GM21529 (cell line): ENCODE measurements at regions not wholly inside any gene's neighbourhood (a gene's known extent, or its start where the extent isn't known, plus 50 kb on each side); places are given as distances from the start of the nearest gene placed in this dataset.

Experiments used
- ATAC-seq: cut with Tn5 transposase; IDR thresholded peaks from one replicate; pipeline ENCODE4 v1.9.1; 2021; ENCODE audit not compliant: unreplicated experiment

DNA sequence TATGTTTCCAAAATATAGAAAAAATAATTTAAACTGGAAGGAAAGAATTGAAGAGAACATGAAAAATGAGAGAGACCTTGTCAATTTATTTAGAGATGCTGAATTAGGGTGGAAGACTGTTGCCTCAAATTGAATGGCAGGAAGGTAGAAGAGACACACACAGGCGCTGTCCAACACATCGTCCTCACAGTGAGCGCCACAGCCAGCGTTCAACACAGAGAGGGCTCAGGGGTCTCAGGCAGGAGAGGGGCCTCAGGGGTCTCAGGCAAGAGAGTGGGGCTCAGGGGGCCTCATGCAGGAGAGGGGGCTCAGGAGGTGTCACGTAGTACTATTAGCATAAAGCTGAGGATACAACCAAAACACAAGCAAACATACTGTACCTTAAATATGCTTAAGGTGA is 65.7 kb downstream of the TMEM18 start:
- no peak for ATAC-seq

DNA sequence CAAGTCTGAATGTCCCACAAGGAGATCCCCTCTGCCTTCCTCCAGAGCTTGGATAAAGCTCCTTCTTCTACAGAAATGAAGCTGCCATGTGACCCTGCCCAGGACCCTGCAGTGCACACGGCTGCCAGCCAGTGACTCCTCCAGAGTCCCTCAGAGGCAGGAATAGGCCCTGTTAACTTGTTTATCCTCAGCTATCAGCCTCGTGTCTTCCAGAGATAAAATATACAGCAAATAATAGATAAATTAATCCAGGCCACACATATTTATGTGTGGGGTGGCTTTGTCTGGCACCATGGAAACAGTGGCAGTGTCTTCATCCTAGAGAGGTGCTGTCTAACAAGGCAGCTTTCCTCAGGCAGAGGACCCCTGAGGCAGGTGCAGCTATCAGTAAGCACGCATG is 66.7 kb downstream of the TMEM18 start:
- ATAC-seq: no peak

DNA sequence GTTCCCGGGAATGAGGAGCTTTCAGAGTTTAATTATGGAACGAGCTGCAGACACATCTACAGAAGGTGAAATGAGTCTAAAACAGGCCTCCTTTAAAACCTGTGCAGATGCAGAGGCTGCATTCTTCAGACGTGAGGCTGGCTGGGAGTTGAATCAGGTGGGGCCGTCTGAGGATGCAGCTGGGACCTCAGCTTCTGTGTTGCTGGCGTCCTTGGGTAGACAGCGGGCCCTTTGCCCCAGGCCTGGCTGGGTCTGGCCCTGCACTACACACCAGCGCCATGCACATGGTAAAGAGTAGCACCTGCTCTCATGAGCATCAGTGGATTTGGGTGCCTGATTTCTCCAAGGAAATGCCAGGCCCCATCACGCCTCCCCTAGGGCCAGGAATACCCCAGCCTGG is 67.3 kb downstream of the TMEM18 start:
- ATAC-seq: no peak

DNA sequence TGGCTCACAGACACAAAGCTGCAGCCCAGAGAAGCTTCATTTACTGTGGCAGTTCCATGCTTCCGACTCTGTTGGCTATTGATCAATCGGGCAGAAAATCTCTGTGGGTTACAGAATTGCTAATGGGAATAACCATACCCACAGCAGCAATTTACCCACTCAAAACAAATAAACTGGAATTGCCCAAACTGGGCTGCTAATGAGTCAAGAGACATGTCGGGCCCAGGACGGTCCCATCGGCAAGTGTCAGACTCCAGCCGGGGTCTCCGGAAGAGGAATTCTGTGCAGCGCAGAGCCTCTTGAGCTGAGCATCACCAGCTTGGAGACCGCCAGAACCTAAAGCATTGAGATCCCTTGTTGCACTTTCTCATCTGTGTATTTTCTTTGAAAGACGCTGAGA is 67.8 kb downstream of the TMEM18 start:
- no peak for ATAC-seq

DNA sequence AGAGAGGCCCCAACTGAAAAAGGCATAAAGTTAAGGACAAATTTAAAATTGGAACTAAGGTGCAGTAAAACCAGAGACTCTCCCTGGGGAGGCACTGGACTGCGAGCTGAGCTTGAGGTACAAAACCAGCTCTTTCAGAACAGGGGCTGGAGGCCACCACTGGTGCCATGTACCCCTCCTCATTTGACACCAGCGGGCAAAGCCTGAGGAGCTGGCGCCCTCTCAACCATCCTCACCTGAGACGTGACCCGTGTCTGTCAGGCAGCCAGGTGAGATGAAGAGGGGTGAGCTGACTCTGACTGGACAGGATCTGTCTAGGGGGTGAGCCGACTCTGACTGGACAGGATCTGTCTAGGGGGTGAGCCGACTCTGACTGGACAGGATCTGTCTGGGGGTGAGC is 68.5 kb downstream of the TMEM18 start:
- no peak for ATAC-seq

DNA sequence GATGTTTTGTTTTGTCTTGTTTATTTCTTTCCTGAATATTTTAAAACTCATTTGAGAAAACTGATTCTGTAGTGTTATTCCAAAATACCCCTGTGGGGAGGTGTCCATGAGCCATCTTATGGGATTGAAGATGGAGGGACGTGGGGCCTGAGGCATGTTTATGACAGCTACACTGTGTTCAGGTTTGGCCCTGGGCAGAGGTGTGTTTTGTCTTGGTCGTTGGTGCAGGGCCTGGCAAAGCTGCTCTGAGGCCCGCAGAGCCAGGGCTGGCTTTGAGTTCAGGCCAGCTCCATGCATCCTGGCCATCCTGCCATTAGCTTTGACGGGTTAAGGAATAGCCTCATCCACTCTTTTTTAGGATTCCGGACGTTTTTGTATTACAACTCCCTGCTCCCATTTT is 68.9 kb downstream of the TMEM18 start:
- no peak for ATAC-seq

DNA sequence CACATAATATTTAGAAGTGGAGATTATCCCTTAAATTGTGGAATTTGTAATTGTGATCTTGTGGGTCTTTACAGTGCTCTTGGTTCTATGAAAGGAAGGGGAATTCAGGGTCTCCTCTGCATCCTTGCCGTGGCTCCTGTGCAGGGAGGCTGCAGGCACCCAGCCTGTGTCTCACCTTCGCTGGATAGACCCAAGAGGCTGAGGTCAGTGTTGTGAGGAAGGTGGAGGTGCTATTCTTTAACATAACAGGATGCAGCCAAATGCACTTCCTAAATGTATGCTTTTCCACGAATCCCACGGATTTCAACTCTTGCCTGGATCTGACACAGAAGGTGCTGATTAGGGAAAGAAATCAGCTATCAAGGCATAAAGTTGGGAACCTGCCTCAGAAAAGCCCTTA is 69.5 kb downstream of the TMEM18 start:
- ATAC-seq: no peak

DNA sequence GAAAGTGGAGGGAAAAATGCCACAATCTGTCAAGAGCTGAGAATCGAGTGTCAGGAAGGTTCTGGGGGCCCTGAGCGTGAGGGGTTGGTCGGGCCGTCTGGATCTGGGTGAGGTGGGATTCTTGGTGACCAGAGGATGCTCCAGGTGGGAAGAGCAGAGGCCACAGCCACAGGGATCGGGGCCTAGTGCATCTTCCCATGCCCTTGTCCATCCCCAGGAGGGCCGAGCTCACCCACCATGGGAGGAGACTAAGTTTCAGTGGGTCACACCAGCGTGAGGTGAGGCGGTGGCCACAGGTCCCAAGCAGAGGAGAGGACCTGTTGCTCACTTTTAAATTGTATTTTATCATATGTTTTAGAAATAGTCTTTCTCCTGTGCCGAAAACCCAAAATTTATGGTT is 70.0 kb downstream of the TMEM18 start:
- no peak for ATAC-seq

DNA sequence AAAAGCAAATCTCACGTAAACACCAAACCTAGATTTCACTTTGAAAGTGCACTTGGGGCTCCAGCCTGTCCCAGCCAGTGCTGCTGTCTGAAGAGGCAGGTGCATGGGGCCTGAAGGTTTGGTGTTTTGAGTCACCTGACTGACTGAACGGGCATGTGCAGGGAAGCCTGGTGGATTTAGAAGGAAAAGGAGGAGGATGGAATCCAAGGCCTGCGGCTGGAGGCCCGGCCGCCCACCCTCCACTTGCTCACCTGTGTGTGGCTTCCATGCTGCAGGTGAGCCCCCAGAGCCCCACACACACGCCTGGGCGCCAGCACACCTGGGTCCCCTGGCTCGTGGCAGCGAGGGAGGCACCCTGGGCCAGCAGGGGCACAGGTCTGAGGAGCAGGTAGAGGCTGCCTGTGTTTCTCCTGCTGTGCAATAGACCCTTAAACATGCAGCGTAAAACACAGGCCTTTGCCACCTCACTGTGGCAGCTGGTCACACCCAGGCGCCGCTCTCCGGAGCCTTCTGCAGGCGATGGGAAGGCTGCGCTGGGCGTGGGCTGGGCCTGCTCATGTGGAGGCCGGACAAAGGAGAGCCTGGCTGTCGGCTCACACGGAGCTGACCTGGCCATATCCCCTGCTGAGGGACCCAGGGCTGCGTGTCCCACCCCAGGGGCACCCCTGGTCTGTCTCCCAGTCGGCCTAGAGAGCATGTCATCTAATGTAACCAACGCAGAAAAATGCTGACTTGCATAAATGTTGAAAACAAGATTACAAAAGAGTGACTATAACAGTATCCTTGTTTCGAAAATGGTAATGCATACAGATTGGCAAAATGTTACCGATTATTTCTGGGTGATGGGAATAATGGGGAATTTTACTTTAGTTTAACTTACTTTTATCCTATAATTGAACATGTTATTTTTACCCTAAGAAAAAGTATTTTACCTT is 71.3 kb downstream of the TMEM18 start:
- ATAC-seq: no peak

DNA sequence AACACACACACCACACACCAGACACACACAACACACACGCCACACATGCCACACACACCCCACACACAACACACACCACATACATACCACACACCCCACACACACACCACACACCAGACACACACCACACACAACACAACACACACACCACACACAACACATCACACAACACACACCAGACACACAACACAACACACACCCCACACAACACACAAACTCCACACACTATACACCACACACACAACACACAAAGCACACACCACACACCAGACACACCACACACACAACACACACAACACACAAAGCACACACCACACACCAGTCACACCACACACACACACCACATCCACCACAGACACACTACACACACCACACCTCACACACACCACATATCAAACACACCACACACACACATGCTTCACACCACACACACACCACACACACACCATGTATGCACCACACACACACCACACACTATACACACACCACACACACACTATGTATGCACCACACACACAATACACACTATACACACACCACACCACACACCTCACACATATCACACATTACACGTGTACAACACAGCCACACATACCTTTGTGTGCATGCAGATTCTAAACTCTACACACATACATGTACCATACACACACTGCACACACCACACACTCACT is 72.2 kb downstream of the TMEM18 start:
- ATAC-seq: no peak

DNA sequence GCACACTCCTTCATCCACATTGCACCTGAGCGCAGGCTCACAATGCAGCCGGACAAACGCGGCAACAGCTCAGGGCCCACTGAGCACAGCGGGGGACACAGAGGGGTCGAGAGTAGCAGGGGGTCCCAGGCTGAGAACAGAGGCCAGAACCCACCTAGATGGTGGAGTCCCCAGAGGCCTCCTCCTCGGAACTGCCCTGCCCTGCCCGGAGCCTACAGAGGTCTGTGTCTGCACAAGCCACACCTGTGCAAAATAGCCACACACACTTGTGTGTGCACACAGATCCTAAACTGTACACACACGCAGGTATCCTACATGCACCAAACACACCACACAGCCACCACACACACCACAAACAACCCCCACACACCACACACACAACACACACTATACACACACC is 72.8 kb downstream of the TMEM18 start:
- no peak for ATAC-seq

DNA sequence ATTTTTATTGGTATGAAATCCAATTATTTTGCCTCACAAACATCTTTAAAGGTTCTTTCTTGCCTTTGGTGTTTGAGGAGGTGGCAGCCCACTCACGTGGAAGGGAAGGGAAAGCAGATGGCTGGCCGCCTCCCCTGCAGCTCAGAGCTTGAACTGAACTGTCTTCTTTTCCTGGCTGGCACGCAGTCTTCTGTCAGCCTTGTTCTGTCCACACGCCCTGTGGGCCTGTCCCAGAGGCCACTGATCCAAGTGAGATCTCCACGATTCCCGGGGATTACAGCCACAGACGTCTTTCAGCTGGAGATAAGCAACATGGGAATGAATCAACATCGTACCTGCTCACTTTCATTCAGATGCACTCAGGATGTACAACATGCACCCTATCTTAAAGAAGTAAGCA is 73.3 kb downstream of the TMEM18 start:
- no peak for ATAC-seq

DNA sequence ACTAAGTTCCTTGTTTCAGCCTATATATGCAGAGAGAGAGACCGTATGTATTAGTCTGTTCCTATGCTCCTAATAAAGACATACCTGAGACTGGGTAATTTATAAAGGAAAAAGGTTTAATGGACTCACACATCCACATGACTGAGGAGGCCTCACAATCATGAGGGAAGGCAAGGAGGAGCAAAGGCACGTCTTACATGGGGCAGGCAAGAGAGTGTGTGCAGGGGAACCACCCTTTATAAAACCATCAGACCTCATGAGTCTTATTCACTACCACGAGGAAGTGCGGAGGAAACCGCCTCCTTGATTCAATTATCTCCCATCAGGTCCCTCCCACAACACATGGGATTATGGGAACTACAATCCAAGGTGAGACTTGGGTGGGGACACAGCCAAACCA is 73.8 kb downstream of the TMEM18 start:
- no peak for ATAC-seq

DNA sequence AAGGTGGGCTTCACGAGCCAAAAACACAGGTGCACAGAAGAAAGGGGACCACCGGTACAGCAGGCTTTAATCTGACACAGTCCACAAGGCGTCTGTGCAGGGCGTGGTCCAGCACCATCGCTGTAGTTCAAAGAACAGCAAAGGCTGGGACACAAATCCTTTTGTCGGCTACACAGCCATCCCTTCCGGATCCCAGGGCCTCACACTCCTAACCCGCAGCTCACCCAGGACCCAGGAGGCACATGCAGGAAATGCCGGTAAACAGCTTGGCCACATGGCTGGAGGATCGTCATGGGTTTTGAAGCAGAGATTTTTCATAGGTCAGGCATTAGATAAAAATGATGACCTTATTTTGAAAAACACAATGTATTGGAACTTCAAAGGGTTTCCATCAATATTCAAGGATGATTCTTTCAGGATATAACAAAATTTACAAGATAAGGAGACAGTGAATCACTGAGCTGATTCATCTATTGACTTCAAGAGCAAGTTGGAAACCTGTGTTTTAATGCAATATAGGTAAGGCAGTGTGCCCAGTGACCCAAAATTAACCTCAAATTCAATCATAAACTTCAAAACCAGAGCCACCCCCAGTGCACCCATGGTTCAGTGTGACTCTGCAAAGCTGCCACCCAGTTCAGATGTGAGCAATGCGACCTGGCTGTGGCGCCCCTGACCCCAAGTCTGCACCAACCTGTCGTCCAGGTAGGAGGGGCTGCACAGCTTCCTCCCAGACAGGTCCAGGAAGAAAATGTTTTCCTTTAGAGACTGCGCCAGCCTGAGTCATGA is 74.4 kb downstream of the TMEM18 start:
- no peak for ATAC-seq

DNA sequence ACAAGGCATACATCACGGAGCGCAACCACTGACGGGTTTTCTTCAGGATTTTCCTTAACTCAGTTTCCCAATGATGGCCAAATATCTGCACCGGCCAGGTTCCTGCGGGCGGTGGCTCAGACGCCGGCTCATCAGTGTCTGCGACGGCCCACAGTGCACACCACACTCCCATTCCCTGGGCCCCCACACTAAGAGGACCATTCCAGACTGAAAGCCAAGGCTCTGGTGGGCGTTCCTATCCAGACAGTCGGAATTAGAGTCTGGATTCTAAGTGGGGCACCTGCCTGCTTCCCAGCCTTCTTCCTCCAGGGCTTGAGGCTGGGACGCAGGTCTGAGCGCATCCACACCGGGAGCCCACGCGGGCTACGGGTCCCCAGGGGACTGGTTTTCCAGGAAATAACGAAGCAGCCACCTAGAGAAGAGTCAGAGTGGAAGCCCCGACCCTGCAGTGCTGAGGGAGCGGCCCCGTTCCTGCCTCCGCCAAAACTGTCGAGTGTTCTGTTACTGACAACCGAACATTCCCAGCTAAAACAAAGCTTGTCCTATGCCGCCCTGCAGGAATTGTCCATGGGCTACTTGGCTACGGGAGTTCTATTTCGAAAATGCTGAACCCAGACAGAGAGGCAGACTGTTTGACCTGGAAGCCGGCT is 75.3 kb downstream of the TMEM18 start:
- ATAC-seq: no peak

DNA sequence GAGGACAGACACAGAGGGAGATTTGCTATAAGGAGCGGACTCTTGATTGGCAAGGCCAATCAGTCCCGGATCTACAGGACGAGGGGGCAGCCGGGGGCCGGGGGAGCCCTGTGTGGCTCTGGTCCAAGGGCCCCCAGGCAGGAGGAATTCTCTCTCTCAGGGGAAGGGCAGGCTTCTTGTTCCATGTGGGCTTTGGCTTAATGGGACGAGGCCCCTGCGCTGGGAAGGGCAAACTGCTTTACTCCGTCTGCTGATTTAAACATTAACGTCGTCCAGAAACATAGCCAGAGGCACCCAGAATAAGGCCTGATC is 75.9 kb downstream of the TMEM18 start:
- ATAC-seq: no peak

DNA sequence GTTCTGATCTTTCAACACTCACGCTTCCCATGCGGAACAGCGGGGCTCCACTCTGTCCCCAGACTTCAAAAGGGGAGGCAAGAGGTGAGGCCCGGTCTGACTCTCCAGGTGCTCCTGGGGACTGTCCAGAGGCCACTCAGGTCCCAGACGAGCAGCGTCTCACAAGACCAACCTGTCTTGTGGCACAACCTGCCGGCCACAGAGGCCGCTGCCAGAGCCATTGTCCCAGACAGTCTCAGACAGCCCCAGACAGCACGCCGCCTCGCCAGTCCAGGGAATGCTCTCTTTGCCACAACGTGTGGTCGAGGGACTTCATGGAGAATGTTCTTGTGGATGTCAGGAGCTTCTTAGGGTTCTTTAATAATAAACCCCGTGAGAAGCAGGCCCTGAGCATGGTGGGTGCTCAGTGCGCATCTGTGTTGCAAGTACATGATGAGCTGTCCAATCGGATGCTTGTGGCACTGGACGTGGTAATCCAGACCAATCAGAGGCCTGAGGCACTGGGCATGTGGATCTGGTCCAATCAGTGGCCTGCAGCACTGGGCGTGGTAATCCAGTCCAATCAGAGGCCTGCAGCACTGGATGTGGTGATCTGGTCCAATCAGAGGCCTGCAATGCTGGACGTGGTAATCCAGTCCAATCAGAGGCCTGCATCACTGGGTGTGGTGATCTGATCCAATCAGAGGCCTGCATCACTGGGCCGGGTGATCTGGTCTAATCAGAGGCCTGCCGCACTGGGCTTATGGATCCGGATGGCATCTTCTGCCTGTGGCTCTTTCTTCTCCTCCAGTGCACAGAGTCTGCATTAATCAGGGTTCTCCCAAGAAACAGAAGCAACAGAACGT is 76.4 kb downstream of the TMEM18 start:
- ATAC-seq: no peak

DNA sequence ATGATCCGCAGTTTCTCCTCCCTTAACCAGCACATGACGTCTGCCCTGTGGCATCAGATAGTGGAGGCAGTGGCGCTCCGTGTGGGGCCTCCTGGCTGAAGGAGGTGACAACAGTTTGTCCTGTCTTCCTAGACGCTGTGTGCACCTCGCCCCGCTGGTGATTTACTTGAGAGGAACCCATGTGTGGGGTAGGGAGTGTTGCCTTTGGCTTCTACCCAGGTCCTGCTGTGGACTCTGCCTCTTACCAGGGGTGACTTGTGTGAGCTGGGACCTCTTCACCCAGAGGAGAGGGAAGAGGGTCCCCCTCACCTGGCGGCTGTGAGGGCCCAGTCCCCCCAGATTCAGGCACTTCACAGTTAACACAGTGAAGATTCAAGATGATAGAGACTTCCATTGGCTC is 77.6 kb downstream of the TMEM18 start:
- no peak for ATAC-seq

DNA sequence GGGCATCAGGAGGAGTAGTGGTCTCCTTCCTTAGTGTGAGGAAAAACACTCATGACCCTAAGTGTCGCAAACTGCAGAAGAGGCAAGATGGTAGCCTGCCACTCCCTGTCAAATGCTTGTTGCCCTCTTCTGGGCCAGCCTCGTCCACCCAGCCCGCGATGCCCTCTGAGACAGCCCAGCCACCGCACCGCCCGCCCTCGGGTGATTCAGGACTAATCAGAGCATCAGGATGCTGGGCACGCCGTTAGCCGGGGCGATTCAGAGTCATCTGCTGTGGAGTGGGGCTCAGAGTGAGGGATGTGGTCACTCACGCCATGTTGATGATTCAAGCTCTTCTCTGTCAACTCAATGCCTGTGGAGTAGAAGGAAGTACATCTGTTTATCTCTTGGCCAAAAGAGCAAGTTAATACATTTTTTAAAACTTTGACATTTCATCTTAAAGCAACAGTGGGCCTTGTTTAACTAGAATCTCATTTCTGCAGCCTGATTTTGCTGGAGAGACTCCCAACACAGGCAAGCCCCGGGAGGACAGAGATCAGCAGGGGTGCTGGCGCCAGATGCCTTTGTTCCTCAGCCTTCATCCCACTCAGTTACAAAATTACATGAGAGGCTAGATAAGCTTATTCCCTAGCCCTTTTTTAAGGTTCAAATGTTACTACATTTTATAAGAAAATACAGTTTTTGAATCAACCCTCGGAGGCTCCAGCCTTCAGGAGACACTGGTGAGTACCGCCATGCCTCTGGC is 79.0 kb downstream of the TMEM18 start:
- ATAC-seq: no peak
